GM19238 (cell line): ENCODE measurements at regions not wholly inside any gene's neighbourhood (a gene's known extent, or its start where the extent isn't known, plus 50 kb on each side); places are given as distances from the start of the nearest gene placed in this dataset.
A peak's percentile ranks its signal among the peaks of the same experiment; 100 is the strongest.

ENCODE experiments used
- DNase-seq: peaks from one replicate; pipeline ENCODE4 v3.0.0; 2011; ENCODE audit warnings: low spot score; ENCODE audit not compliant: insufficient read length

DNA sequence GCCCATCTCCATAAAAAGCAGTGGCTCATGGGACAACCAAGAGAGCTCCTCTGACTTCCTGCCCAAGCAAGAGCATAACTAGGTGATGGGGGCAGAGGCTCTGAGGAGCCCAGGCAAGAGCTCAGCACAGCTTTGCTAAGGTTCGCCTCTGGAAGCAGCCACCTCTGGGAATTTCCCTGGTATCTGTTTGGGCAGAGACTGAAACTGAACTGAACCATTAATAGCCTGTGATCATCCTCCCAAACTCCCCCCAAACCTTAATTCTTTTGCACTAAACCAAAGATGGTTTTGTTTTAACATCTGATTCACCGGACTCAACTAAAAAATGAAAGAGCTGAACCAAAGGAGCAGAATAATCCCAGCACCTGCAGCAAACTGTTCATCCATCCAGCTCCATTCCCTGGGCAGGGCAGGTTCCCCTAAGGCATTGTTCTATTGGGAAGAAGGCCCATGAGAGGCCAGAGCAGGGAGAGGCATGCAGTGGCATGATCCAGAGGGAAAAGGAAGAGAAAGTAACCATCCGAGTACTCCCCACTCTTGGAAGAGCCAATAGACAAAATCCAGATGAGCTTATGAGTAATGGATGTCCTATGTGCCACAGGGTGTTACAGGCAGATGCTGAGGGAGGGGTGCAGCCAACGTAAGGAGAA, 77.8 kb upstream of the KAZN start:
- DNase-seq: no peak

DNA sequence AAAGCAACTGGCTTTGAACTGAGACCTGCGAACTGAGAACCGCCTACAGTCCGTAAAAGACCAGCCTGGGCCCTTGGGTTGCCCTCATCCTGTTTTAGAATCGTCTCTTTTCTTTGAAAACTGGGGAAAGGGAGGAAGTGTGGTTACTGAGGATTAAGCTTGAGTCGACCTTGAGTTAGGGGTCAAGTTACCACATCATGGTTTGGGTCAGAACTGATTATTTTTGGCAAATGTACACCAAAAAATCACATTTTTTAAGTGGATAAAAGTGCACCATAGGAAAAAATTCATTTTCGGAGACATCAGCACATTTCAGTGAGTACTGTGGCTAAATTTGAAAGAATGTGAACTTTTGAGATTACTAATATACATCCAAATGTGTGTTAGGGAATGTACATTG, 76.9 kb upstream of the KAZN start:
- DNase-seq: no peak

- DNase-seq: no peak
These were observed 76.2 kb upstream of the KAZN start for GRCh38 chr1:14522077-14522925.

DNA sequence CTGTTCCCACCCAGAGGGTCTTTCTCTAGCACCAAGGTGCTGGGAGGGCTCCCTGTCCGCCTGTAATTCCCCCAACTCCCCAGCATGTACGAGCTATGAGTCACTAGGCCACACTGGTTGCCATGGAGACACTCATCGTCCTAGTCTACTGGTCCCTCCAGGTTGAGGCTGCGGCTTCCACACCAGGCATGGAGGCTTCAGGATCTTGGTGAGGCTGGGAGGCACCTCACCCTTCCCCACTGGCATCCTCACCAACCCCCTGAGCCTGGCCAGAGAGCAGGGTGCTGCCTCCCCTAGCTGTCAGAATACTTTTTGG, 75.6 kb upstream of the KAZN start:
- peak; percentile 17 for DNase-seq

- no peak for DNase-seq
These were observed 73.5 kb upstream of the KAZN start for GRCh38 chr1:14524826-14525636.

DNA sequence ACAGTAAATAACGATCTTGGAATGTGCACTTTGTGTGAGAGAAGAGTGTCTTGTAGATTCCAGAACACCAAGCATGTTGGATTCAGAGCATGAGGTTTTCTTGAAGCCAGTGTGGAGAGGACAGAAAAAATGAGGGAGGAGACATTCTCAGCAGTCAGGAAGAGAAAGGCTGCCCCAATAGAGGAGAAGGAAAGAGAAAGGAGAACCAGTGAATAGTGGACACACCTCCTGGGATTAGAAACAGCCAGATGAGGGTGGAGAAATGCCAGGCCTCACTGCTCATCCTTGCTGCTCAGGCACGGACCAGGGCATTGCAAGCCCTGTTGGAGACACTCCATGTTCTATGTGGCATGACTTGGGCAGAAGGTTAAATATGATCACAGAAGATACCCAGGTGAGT, 69.0 kb upstream of the KAZN start:
- no peak for DNase-seq

DNA sequence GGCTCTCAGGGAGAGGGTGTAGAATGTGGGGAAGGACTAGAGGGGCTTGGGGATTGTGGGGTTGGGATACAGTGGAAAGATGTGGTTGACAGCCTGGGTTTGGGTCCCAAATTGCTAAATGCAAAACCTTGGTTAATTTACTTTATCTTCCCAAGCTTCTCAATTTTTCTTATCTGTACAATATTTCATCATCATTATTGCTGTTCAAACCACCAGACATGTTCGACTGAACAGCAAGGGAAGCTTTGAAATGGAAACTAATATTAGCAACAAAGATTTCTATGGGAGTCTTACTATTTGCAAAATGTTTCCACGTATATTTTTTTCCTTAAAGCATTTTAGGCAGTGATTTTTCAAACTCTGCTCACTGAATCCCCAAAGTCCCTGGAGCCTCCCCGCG, 67.0 kb upstream of the KAZN start:
- DNase-seq: no peak

DNA sequence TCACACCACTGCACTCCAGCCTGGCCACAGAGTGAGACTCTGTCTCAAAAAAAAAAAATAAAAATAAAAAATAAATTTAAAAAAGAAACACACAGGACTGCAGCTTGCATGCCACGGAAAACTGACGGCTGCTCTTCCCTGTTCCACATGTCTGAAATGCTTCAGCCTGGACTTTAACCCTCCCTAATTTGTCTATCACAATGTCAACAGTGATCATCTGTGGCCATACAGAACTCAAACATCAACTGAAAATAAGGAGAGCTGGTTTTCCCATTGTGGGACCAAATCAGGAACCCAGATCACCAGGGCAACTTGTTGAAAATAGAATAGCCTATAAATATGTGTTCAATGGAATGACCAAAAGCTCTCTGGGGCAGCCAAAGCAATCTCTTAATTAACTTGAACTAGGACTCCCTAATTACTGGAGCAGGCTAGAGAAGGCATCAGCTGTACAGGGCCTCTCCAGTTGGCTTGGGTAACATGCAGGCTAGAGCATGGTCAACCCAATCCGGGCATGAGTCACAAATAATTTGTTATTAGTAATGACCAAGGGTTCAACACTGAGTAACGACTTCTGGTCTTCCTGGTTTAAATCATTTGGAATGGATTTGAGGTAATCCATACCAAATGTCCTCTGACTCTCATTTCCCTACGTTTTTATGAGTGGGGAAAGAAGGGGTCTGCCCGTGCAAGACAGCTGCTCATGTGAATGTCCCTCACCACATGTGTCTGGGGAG, 62.7 kb upstream of the KAZN start:
- DNase-seq: no peak

DNA sequence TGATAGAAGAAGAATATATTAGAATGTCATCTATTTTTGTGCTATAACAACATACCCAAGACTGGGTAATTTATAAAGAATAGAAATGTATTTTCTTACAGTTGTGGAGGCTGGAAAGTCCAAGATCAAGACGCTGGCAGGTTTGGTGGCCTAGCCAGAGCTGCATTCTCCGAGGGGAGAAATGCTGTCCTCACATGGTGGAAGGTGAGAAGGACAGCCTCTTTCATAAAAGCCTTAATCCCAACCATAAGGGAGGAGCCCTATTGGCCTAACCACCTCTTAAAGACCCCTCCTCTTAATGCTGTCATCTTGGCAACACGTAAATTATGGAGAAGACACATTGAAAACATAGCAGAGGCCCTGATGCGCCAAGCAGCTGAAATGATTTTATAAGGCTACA, 60.1 kb upstream of the KAZN start:
- no peak for DNase-seq

DNA sequence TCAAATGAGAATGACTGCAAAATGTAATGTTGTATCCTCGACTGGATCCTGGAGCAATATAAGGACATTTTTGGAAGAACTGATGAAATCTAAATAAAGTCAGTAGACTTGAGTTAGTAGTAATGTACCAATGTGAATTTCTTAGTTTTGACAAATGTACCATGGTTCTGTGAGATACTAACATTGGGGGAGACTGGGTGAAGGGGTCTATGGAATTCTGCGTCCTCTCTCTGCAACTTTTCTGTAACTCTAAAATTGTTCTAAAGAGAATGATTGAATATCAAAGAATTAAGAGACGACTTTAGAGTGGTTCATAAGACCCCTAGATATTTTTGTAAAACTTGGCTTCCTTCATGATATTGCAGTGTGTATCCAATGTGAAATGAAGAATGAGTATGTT, 59.2 kb upstream of the KAZN start:
- no peak for DNase-seq

- no peak for DNase-seq
These were observed 58.4 kb upstream of the KAZN start for GRCh38 chr1:14539953-14540563.

- no peak for DNase-seq
These were observed 57.1 kb upstream of the KAZN start for GRCh38 chr1:14541348-14541747.

DNA sequence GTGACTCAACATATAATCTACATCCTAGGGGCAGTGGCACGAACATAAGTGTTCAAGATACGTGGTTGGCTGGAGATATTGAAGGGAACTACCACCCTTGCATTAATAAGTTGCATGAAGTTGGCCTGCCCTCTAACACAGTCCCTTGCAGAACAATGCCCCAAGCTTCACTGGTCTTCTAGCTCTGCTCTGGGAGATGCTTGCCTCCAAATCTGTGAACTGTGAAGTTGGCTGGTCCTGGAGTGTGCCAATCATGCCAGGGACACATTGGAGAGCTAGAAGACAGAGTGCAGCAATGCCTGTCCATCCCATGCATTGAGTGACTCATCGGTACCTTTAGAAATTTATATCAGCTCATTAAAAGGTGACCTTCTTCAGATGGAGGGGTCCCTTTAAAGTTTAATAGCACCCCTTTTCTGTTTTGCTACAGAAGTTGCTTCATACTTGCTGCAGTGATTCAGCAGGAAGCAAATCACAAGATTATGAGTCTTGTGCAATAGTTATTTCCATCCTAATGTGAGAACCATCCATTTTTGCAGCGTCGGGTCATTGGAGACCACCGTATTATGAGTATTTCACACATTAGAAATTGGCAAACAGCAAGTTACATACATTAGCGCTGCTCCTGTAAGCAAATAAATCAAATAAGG, 55.2 kb upstream of the KAZN start:
- DNase-seq: no peak

GRCh38 chr1:14544319-14544718, 54.2 kb upstream of the KAZN start:
- DNase-seq: no peak

DNA sequence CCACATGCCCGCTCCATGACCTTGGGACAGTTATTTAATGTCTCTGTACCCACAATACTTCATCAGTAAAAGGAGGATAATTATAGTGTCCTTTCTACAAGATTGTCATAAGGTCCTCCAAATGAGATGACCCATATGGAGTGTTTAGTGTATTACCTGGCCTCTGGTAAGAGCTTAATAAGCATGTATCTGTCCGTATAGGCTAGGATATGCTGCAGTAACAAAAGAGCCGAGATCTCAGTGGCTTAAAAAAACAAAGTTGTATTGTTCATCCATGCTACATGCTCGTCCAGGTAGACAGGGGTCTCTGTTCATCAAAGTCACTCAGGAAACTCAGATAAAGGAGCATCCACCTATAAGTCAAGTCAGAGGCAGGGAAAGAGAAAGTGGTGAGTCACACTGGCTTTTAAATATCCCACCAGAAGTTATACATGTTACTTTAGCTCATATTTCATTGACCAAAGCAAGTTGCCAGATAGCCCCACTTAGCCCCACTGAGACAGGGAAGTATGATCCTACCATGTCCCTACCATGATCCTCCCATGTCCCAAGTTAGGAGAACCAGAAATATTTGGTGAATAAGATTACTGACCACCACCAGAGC, 53.0 kb upstream of the KAZN start:
- DNase-seq: no peak

- no peak for DNase-seq
These were observed 52.1 kb upstream of the KAZN start for GRCh38 chr1:14546416-14546815.
